ENCODE measurements at regions not wholly inside any gene's neighbourhood (a gene's known extent, or its start where the extent isn't known, plus 50 kb on each side); places are given as distances from the start of the nearest gene placed in this dataset.

DNA sequence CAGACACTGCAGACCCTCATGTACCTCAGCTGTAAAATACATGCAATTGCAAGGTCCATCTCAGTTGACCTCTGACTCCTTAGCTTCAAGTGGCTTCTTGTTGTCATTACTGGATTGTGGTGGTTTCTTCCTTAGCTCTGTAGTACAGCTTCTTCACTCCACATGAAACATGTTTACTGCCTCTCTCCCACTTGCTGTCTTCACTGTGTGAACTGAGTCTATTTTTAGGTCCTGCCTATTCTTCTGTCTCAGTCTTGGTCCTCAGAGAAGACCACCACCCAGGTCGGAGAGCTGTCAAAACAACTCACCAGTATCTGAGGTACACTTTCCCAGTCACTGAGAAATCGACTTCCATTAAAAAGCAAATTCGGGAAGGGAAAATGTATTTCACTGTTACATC is 50.2 kb upstream of the EYA4 start:
- Histone ChIP-seq H3K4me1 (ENCODE audit: insufficient read depth, low read length) (peaks cover 3% of the 10 kb centered on the region; the same call in 1 of the 2 replicates), H2BK120ac (ENCODE audit: low read depth, low read length, poor library complexity, severe bottlenecking) (no peak overlapping the region), H3K79me2 (ENCODE audit: insufficient read depth, low read length) (no peaks in the 10 kb centered on the region), H3K27me3 (ENCODE audit: insufficient read depth, low read length) (no peaks in the 10 kb centered on the region), H3K56ac (ENCODE audit: insufficient read length, low read depth, low read length) (no peak overlapping the region), H2BK5ac (ENCODE audit: insufficient read length, low read length) (no peak overlapping the region), H3K27ac (ENCODE audit: insufficient read length, low read depth, low read length) (no peak overlapping the region), H4K91ac (ENCODE audit: insufficient read length, low read depth, low read length) (no peak overlapping the region), H3K79me1 (ENCODE audit: insufficient read depth, low read depth, low read length, poor library complexity, severe bottlenecking) (no peaks in the 10 kb centered on the region), H2BK20ac (ENCODE audit: low read depth, low read length, poor library complexity, severe bottlenecking) (no peak overlapping the region), H4K20me1 (ENCODE audit: control insufficient read depth, insufficient read depth, insufficient read length) (no peaks in the 10 kb centered on the region), H3K18ac (ENCODE audit: insufficient read length, low read depth, low read length) (no peak overlapping the region), H3K9me3 (ENCODE audit: control insufficient read depth, low read depth, low read length) (no peaks in the 10 kb centered on the region), H2AK5ac (ENCODE audit: insufficient read length, low read length) (no peak overlapping the region), H2AFZ (ENCODE audit: low read length) (no peak overlapping the region), H3K9ac (ENCODE audit: extremely low read depth, insufficient read length, low read length) (no peak overlapping the region), H4K8ac (replicated peaks; ENCODE audit: insufficient read length, low read depth, low read length) (no peak overlapping the region), H4K5ac (ENCODE audit: insufficient read length, low read depth, low read length) (no peak overlapping the region), H3K23ac (ENCODE audit: insufficient read length, low read depth, low read length) (no peak overlapping the region), H2BK12ac (ENCODE audit: insufficient read length, low read depth, low read length) (no peak overlapping the region), H3K23me2 (ENCODE audit: insufficient read length, low read depth, low read length, poor library complexity, severe bottlenecking) (no peaks in the 10 kb centered on the region), H3T11ph (ENCODE audit: low read length) (no peak overlapping the region), H3K14ac (ENCODE audit: insufficient read depth, low read length) (no peak overlapping the region), H3K4me2 (ENCODE audit: insufficient read depth, insufficient read length, low read length) (no peak overlapping the region), H3K4ac (ENCODE audit: low read depth, low read length) (no peak overlapping the region), H2BK15ac (ENCODE audit: low read depth, low read length) (no peak overlapping the region)
- peaks cover 0 to 5% (median 2%) of the 10 kb centered on the region in 3 experiments; a peak in 1 of 7 replicates for H3K36me3 Mint-ChIP-seq (ENCODE audit: insufficient read depth in 1 of 3, low read depth in 3 of 3)
- peaks cover 5% of the 10 kb centered on the region in 2 experiments; a peak in 3 of 5 replicates for H3K9me3 Mint-ChIP-seq
- no peak overlapping the region for H3K4me3 Mint-ChIP-seq
- WGBS (ENCODE audit: extremely low coverage, insufficient read length, low lambda C conversion rate) = no CpG with 5 or more reads among the region's 3 CpGs
- peaks cover 18 to 24% of the 10 kb centered on the region in 2 experiments for H3K4me1 Mint-ChIP-seq
- no peak for DNase-seq
- no peaks in the 10 kb centered on the region for H3K27me3 Mint-ChIP-seq (ENCODE audit: low read depth)
- H3K27ac Mint-ChIP-seq = no peak overlapping the region; a peak in 1 of 7 replicates
- TF ChIP-seq, protein P1, sequence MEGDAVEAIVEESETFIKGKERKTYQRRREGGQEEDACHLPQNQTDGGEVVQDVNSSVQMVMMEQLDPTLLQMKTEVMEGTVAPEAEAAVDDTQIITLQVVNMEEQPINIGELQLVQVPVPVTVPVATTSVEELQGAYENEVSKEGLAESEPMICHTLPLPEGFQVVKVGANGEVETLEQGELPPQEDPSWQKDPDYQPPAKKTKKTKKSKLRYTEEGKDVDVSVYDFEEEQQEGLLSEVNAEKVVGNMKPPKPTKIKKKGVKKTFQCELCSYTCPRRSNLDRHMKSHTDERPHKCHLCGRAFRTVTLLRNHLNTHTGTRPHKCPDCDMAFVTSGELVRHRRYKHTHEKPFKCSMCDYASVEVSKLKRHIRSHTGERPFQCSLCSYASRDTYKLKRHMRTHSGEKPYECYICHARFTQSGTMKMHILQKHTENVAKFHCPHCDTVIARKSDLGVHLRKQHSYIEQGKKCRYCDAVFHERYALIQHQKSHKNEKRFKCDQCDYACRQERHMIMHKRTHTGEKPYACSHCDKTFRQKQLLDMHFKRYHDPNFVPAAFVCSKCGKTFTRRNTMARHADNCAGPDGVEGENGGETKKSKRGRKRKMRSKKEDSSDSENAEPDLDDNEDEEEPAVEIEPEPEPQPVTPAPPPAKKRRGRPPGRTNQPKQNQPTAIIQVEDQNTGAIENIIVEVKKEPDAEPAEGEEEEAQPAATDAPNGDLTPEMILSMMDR (conservative IDR thresholded peaks at IDR 0.05) = no peak
